Activated CD4-positive, alpha-beta memory T cell treated with anti-CD3 and anti-CD28 coated beads for 36 hours (primary cell): ENCODE measurements at regions not wholly inside any gene's neighbourhood (a gene's known extent, or its start where the extent isn't known, plus 50 kb on each side); places are given as distances from the start of the nearest gene placed in this dataset.

Source experiments
- CTCF ChIA-PET: fragments of 350-600 bp; sonication (Branson Sonifier 250); formaldehyde crosslinking; loops from one replicate; lab custom pipeline; 2021; ENCODE audit warnings: antibody characterized with exemption, inconsistent platforms; lab: Charles Lee
- POLR2A ChIA-PET: fragments of 350-600 bp; sonication (Branson Sonifier 250); formaldehyde crosslinking; loops from one replicate; lab custom pipeline; 2021; ENCODE audit warnings: antibody characterized with exemption; lab: Charles Lee
- DNase-seq: peaks from one replicate; pipeline ENCODE4 v3.0.0-alpha.2; 2020
- H3K27ac Mint-ChIP-seq: one replicate; pipeline ENCODE4 v1.8.0; 2021; ENCODE audit warnings: mixed read lengths
- H3K27me3 Mint-ChIP-seq: one replicate; pipeline ENCODE4 v1.8.0; 2021; ENCODE audit warnings: mixed read lengths
- H3K36me3 Mint-ChIP-seq: one replicate; pipeline ENCODE4 v1.8.0; 2021; ENCODE audit warnings: mixed read lengths
- H3K4me1 Mint-ChIP-seq: one replicate; pipeline ENCODE4 v1.8.0; 2021; ENCODE audit warnings: low read depth, mixed read lengths
- H3K4me3 Mint-ChIP-seq: one replicate; pipeline ENCODE4 v1.8.0; 2021; ENCODE audit warnings: mild to moderate bottlenecking, mixed read lengths
- H3K9me3 Mint-ChIP-seq: one replicate; pipeline ENCODE4 v1.8.0; 2021; ENCODE audit warnings: mixed read lengths
- intact Hi-C: fragments of 100-400 bp; cut with micrococcal nuclease; formaldehyde crosslinking; loops from one replicate; pipeline ENCODE4 v1.15.1; 2023

DNA sequence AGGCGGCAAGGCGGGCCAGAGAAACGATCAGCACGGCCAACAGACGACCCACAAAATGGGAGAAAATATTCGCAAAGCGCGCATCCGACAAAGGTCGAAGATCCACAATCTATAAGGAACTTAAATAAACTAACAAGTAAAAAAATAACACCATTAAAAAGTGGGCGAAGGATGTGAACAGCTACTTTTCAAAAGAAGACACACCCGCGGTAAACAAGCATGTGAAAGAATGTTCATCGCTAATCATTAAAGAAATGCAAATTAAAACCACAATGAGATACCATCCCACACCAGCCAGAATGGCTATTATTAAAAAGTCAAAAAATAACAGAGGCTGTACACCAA is 117.8 kb upstream of the SIRPA start:
- H3K4me1 Mint-ChIP-seq, result peaks cover 15% of the 10 kb centered on the region
- no peak for DNase-seq
- no peak overlapping the region for H3K27ac Mint-ChIP-seq
- ChIA-PET POLR2A (no interaction called here), CTCF (interaction anchor here (0.7 to 3.0 kb wide), 54 partner anchors 8 to 610 kb away, joined by 3 to 99 read pairs (median 4); partner anchors contain the start of genes NSFL1C, SIRPB2 and SIRPD)
- H3K4me3 Mint-ChIP-seq, result peak overlapping the region; percentile 73
- peaks cover 3% of the 10 kb centered on the region for H3K27me3 Mint-ChIP-seq
- H3K9me3 Mint-ChIP-seq, result no peaks in the 10 kb centered on the region
- intact Hi-C loops, result loop anchor here (1.0 to 5.0 kb wide), 4 partner anchors 190 to 310 kb away; partner anchors contain the start of gene NSFL1C
- H3K36me3 Mint-ChIP-seq, result no peaks in the 10 kb centered on the region

DNA sequence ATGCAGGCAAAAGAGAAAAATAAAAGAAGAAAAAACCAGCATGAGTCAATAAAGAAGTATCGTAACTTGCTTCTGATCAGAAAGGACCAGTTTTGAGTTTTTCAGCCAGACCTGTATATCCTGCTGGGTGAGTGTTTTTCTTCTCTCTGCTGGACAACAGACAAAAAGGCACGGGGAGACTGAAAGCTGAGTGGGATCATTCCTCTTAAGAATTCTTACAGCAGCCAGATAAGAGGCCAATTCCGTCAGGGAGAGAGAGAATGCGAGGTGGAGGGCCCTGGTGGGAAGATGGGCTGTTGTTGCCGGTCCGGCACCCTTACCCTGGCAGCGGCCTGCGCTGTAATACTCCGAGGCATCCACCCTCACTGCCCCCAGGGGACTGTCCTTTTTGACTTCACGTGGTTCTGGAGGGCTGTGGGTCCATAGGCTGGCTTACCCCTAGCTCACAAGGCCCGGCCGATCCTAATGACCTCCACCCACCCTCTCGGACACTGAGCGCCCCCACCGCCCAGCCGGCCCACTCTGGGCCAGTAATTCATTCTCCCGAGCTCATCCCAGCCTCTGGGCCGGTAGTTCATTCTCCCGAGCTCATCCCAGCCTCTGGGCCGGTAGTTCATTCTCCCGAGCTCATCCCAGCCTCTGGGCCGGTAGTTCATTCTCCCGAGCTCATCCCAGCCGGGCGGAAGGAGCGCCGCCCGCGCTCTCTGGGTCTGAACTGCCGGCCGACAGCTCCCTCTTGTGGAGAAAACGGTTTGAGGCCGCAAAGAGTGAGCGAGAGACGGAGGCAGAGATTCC is 118.3 kb upstream of the SIRPA start:
- Mint-ChIP-seq H3K4me1 (peaks cover 15% of the 10 kb centered on the region), H3K36me3 (no peaks in the 10 kb centered on the region), H3K27ac (no peak overlapping the region), H3K27me3 (peaks cover 3% of the 10 kb centered on the region), H3K4me3 (peak overlapping the region; percentile 73), H3K9me3 (no peaks in the 10 kb centered on the region)
- POLR2A ChIA-PET, result no interaction called here
- CTCF ChIA-PET, result interaction anchor here (0.5 to 3.0 kb wide), 61 partner anchors 8 to 610 kb away, joined by 3 to 99 read pairs (median 4); partner anchors contain the start of genes NSFL1C, SIRPB2 and SIRPD
- peak; percentile 89 for DNase-seq
- intact Hi-C loops, result loop anchor here (1.0 to 5.0 kb wide), 4 partner anchors 190 to 310 kb away; partner anchors contain the start of gene NSFL1C

DNA sequence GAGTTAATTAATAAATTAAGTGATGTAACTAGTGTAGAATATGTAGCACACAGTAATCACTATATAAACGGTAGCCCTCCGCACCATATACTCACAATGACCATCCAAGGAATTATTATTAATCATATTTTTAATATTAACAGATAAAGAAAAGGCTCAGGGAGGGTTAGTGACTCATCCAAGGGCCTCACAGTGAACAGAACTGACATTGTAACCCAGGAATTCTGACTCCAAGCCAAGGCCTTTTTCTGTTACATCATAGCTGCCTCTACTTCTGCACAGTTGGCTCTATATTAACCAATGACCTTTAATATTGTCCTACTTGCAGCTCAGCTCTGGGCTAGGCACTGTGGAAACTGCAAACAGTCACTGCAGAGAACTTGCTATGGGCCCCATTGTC is 117.5 kb upstream of the SIRPG start:
- Mint-ChIP-seq H3K4me3 (no peak overlapping the region), H3K9me3 (no peaks in the 10 kb centered on the region), H3K27ac (no peak overlapping the region), H3K4me1 (peaks cover 15% of the 10 kb centered on the region), H3K36me3 (no peaks in the 10 kb centered on the region), H3K27me3 (no peaks in the 10 kb centered on the region)
- DNase-seq, result no peak
- ChIA-PET CTCF (interaction anchor here (0.6 to 2.9 kb wide), 4 partner anchors 10 to 272 kb away, joined by 3 to 99 read pairs (median 36); partner anchors contain the start of gene SIRPD), POLR2A (no interaction called here)
- intact Hi-C loops, result loop anchor here (5.0 kb wide), 2 partner anchors 188 to 308 kb away; partner anchors contain the start of gene NSFL1C

DNA sequence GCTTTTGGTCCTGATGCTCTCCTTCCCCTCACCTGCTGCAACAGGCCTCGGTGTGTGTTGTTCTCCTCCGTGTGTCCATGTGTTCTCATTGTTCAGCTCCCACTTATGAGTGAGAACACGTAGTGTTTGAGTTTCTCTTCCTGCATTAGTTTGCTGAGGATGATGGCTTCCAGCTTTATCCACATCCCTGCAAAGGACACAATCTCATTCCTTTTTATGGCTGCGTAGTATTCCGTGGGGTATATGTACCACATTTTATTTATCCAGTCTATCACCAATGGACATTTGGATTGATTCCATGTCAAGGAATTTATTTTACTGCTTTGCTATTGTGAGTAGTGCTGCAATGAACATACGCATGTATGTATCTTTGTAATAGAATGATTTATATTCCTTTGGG is 116.9 kb upstream of the SIRPG start:
- Mint-ChIP-seq H3K4me1 (peaks cover 15% of the 10 kb centered on the region), H3K9me3 (no peaks in the 10 kb centered on the region), H3K4me3 (no peak overlapping the region), H3K27me3 (no peaks in the 10 kb centered on the region), H3K27ac (no peak overlapping the region), H3K36me3 (no peaks in the 10 kb centered on the region)
- CTCF ChIA-PET, result interaction anchor here (0.6 to 1.7 kb wide), 2 partner anchors 9 to 241 kb away, joined by 4 read pairs; no protein-coding TSS in a partner anchor
- intact Hi-C loops, result no loop called here
- POLR2A ChIA-PET, result no interaction called here
- DNase-seq, result no peak

DNA sequence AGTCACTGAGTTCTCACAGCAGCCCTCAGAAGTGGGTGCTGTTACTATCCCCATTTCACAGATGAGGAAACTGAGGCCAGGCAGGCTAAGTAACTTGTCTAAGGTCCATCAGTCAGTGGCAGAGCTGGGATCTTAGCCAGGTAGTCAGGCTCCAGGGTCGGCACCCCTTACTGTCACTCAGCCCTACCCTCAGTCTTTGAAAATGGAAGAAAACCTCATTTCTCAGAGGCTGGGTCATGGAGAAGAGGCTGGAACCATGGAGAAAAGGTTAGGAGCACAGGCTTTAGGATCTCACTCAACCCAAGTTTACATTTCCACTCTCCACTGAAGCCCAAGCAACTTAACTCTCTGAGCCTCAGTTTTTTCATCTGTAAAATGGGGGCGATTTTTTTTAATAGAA is 116.2 kb upstream of the SIRPG start:
- no peak overlapping the region for H3K4me3 Mint-ChIP-seq
- peaks cover 15% of the 10 kb centered on the region for H3K4me1 Mint-ChIP-seq
- POLR2A ChIA-PET, result no interaction called here
- no peaks in the 10 kb centered on the region for H3K36me3 Mint-ChIP-seq
- intact Hi-C loops, result no loop called here
- no peak for DNase-seq
- CTCF ChIA-PET, result interaction anchor here (0.6 to 1.7 kb wide), 3 partner anchors 9 to 241 kb away, joined by 3 to 4 read pairs (median 4); no protein-coding TSS in a partner anchor
- H3K27me3 Mint-ChIP-seq, result no peaks in the 10 kb centered on the region
- no peak overlapping the region for H3K27ac Mint-ChIP-seq
- no peaks in the 10 kb centered on the region for H3K9me3 Mint-ChIP-seq

DNA sequence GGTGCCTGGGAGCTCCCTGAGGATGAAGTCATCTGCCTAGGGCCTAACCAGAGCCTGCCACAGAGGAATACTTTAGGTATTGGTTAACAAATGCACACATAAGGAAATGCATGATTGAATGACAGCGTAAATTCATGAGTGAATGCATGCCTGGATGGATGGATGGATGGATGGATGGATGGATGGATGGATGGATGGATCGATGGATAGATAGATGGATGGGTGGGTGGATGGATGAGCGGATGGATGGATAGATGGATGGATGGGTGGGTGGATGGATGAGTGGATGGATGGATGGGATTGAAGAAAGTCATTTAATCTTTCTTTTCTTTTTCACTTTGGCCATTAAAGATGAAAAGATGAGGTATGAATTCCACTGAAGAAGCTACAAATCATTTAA is 111.9 kb upstream of the SIRPG start:
- Mint-ChIP-seq H3K4me1 (peaks cover under 1% of the 10 kb centered on the region), H3K27me3 (peaks cover 2% of the 10 kb centered on the region), H3K36me3 (no peaks in the 10 kb centered on the region), H3K27ac (no peak overlapping the region), H3K9me3 (no peaks in the 10 kb centered on the region), H3K4me3 (no peak overlapping the region)
- ChIA-PET CTCF (interaction anchor here (1.7 kb wide), 1 partner anchor 266 kb away, joined by 6 read pairs; no protein-coding TSS in a partner anchor), POLR2A (no interaction called here)
- DNase-seq, result no peak
- intact Hi-C loops, result no loop called here

DNA sequence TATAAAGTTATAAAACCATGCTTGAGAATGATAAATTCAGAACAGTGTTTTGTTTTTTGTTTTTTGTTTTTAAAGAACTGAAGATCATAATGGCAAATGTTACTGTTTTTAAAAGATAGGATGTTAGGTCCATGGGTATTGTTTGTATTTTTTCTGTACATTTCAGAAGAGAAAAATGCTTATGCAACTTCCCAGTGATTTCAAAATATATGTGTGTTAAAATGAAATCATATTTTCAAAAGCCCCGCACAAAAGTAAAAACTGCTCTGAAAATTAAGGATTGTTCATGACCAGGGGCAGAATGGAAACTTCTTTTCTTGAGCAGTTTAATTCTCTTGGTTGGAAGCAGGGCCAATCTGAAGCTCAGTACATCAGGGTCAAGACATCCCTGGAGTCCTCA is 109.2 kb upstream of the SIRPG start:
- CTCF ChIA-PET, result interaction anchor here (1.3 to 4.3 kb wide), 2 partner anchors 10 to 13 kb away, joined by 4 to 99 read pairs; no protein-coding TSS in a partner anchor
- no peak for DNase-seq
- intact Hi-C loops, result no loop called here
- Mint-ChIP-seq H3K27ac (no peak overlapping the region), H3K4me1 (peaks cover 3% of the 10 kb centered on the region), H3K27me3 (peaks cover 2% of the 10 kb centered on the region), H3K9me3 (no peaks in the 10 kb centered on the region), H3K4me3 (no peak overlapping the region), H3K36me3 (no peaks in the 10 kb centered on the region)
- POLR2A ChIA-PET, result no interaction called here

DNA sequence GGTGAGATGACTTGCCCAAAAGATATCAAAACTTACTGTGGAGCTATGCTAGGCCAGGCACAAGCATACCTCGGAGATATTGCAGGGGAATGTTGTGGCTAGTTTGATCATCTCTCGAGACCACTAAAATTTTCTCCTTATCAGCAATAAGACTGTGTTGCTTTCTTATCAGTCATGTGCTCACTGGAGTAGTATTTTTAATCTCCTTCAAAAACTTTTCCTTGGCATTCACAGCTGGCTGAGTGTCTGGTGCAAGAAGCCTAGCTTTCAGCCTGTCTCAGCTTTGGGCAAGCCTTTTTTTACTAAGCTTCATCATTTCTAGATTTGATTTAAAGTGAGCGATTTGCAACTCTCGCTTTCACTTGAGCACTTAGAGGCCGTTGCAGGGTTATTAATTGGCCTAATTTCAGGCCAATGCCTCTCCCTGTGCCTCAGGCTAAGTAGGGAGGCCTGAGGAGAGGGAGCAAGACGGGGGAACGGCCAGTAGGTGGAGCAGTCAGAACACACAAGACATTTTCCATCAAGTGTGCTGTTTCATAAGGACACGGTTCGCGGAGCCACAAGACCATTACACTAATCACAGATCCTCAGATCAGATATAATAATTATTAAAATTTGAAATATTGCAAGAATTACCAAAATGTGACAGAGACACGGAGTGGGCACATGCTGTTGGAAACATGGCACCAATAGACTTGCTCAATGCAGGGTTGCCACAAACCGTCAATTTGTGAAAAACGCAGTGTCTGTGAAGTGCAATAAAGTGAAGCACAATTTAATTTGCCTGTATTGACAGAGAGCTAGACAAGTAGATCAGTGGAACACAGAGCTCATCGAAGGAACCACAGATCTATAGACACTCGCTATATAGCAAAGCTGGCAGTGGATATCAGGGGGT is 106.8 kb upstream of the SIRPG start:
- no peaks in the 10 kb centered on the region for H3K9me3 Mint-ChIP-seq
- ChIA-PET POLR2A (no interaction called here), CTCF (interaction anchor here (0.6 to 4.3 kb wide), 34 partner anchors 10 to 692 kb away, joined by 3 to 99 read pairs (median 4); no protein-coding TSS in a partner anchor)
- H3K4me1 Mint-ChIP-seq, result peaks cover 3% of the 10 kb centered on the region
- no peak overlapping the region for H3K4me3 Mint-ChIP-seq
- H3K27ac Mint-ChIP-seq, result no peak overlapping the region
- H3K27me3 Mint-ChIP-seq, result peaks cover 4% of the 10 kb centered on the region
- DNase-seq, result peak; percentile 78
- H3K36me3 Mint-ChIP-seq, result no peaks in the 10 kb centered on the region
- intact Hi-C loops, result no loop called here

DNA sequence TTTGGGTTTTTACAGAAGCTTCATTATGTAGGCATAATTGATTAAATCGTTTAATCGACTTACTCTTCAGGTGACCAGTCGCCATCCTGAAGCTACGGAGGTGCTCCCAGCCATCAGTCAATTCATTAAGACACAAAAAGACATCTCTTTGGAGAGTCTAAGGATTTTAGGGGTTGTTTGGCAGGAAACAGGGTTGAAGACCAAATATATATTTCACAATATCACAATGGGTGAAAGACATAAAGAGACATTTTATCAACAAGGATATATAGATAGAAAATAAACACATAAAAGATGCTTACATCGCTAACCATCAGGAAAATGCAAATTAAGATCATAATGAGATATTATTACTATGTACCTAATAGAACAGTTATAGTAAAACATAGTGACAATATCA is 104.0 kb upstream of the SIRPG start:
- H3K36me3 Mint-ChIP-seq, result no peaks in the 10 kb centered on the region

DNA sequence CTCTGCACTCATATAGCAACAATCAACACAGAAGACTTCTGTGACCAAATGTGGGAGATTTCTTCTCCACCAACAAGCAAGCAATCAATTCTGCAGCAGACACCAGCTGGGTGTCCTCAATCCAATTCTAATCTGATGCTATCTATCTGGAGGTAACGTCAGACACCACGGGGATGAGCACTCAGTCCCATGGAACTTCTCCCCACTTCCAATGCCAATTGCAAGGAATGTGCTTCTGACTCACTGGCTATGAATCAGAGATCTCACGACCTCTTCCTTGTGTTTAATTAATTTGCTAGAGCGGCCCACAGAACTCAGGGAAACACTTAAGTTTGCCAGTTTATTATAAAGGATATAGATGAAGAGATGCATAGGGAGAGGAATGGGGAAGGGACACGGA is 103.5 kb upstream of the SIRPG start:
- Mint-ChIP-seq H3K27ac (no peak overlapping the region), H3K36me3 (no peaks in the 10 kb centered on the region), H3K4me3 (no peak overlapping the region), H3K4me1 (peaks cover 3% of the 10 kb centered on the region), H3K9me3 (no peaks in the 10 kb centered on the region), H3K27me3 (peaks cover 4% of the 10 kb centered on the region)
- ChIA-PET POLR2A (no interaction called here), CTCF (no interaction called here)
- no peak for DNase-seq
- intact Hi-C loops, result no loop called here

More for the DNA sequence above, 104.0 kb upstream of the SIRPG start:
- Mint-ChIP-seq H3K4me1 (peaks cover 3% of the 10 kb centered on the region), H3K27me3 (peaks cover 4% of the 10 kb centered on the region), H3K27ac (no peak overlapping the region), H3K4me3 (no peak overlapping the region), H3K9me3 (no peaks in the 10 kb centered on the region)
- ChIA-PET POLR2A (no interaction called here), CTCF (no interaction called here)
- no peak for DNase-seq
- intact Hi-C loops, result no loop called here

DNA sequence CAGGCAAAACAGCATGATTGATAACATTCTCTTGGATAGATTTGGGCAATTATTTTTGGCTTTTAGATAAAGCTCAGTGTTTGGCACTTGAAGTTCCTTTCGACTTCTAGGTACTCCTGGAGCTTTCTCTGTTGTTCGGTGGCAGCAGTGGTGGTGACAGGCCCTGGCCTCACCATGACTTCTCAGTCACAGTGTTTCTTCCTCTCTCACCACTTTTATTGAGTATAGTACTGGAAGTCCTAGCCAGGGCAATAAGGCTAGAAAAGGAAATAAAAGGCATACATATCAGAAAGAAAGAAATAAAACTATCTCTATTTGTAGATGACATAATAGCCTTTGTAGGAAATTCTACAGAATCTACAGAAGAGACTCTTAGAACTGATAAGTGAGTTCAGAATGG is 101.2 kb upstream of the SIRPG start:
- ChIA-PET CTCF (interaction anchor here (1.1 to 1.8 kb wide), 2 partner anchors 18 to 249 kb away, joined by 3 to 10 read pairs; no protein-coding TSS in a partner anchor), POLR2A (no interaction called here)
- intact Hi-C loops, result no loop called here
- Mint-ChIP-seq H3K4me3 (no peak overlapping the region), H3K9me3 (no peaks in the 10 kb centered on the region), H3K4me1 (no peaks in the 10 kb centered on the region), H3K27me3 (peaks cover 2% of the 10 kb centered on the region), H3K36me3 (no peaks in the 10 kb centered on the region), H3K27ac (no peak overlapping the region)
- DNase-seq, result no peak
